Osteoblast (primary cell): ENCODE measurements at regions not wholly inside any gene's neighbourhood (a gene's known extent, or its start where the extent isn't known, plus 50 kb on each side); places are given as distances from the start of the nearest gene placed in this dataset.

ENCODE experiments used
- DNase-seq: peaks from one replicate; pipeline ENCODE4 v3.0.0; 2011; ENCODE audit warnings: low spot score, mixed read lengths; ENCODE audit not compliant: insufficient read length; ENCODE audit errors: missing footprints
- H2AFZ ChIP-seq: 2 replicates; pipeline ENCODE4 v1.6.0; 2011; ENCODE audit warnings: mild to moderate bottlenecking, low read length
- H3K27ac ChIP-seq: 2 replicates; pipeline ENCODE4 v1.5.1; 2011; ENCODE audit warnings: mild to moderate bottlenecking, low read depth, low read length, moderate library complexity
- H3K27me3 ChIP-seq: 2 replicates; pipeline ENCODE4 v1.6.0; 2012; ENCODE audit warnings: mild to moderate bottlenecking, control low read depth, inconsistent platforms, low read length, moderate library complexity; ENCODE audit not compliant: insufficient read depth
- H3K36me3 ChIP-seq: 2 replicates; pipeline ENCODE4 v1.5.1; 2011; ENCODE audit warnings: mild to moderate bottlenecking, low read length, control low read depth, moderate library complexity; ENCODE audit not compliant: insufficient read depth
- H3K4me1 ChIP-seq: 2 replicates; pipeline ENCODE4 v1.5.1; 2011; ENCODE audit warnings: mild to moderate bottlenecking, low read length, control low read depth, moderate library complexity; ENCODE audit not compliant: insufficient read depth
- H3K4me2 ChIP-seq: 2 replicates; pipeline ENCODE4 v1.6.0; 2011; ENCODE audit warnings: mild to moderate bottlenecking, low read length; ENCODE audit not compliant: insufficient read depth
- H3K4me3 ChIP-seq: fragments of 200-600 bp; sonication (generic); 3 replicates; pipeline ENCODE4 v1.5.1; 2012; ENCODE audit warnings: mild to moderate bottlenecking, low read length, inconsistent platforms; ENCODE audit not compliant: insufficient read depth
- H3K79me2 ChIP-seq: 2 replicates; pipeline ENCODE4 v1.6.0; 2012; ENCODE audit warnings: mild to moderate bottlenecking, low read length, control low read depth, inconsistent platforms; ENCODE audit not compliant: insufficient read depth
- H3K9me3 ChIP-seq: 2 replicates; pipeline ENCODE4 v1.5.1; 2011; ENCODE audit warnings: low read depth, low read length, control low read depth
- H4K20me1 ChIP-seq: 2 replicates; pipeline ENCODE4 v1.6.0; 2012; ENCODE audit warnings: mild to moderate bottlenecking, low read length, control low read depth; ENCODE audit not compliant: insufficient read depth
- CTCF ChIP-seq: IDR thresholded peaks from 2 replicates; pipeline ENCODE4 v1.5.1; 2011; ENCODE audit warnings: mild to moderate bottlenecking, low read depth, low read length, moderate library complexity; ENCODE audit errors: extremely low read depth

- H4K20me1 ChIP-seq = no peaks in the 10 kb centered on the region
- DNase-seq = peak; percentile 32
These were observed 246.3 kb upstream of the PITRM1 start for GRCh38 chr10:3418926-3419325.

GRCh38 chr10:3418041-3418754 lies 245.6 kb upstream of the PITRM1 start:
- H3K4me2 ChIP-seq = no peak overlapping the region
- peak; percentile 4 for DNase-seq

More at GRCh38 chr10:3418926-3419325, 246.3 kb upstream of the PITRM1 start:
- Histone ChIP-seq H3K27ac (no peak overlapping the region), H3K4me1 (no peaks in the 10 kb centered on the region), H3K4me3 (no peak overlapping the region), H3K36me3 (no peaks in the 10 kb centered on the region), H2AFZ (no peak overlapping the region), H3K4me2 (no peak overlapping the region), H3K79me2 (no peaks in the 10 kb centered on the region), H3K9me3 (no peaks in the 10 kb centered on the region), H3K27me3 (peaks cover 17% of the 10 kb centered on the region)
- no peak for TF ChIP-seq CTCF

GRCh38 chr10:3417096-3417495 lies 244.5 kb upstream of the PITRM1 start:
- peak; percentile 17 for DNase-seq
- Histone ChIP-seq H3K36me3 (no peaks in the 10 kb centered on the region), H3K27me3 (peaks cover 17% of the 10 kb centered on the region), H3K4me2 (no peak overlapping the region), H3K4me3 (no peak overlapping the region), H3K4me1 (no peaks in the 10 kb centered on the region), H2AFZ (no peak overlapping the region), H4K20me1 (no peaks in the 10 kb centered on the region), H3K9me3 (no peaks in the 10 kb centered on the region), H3K27ac (no peak overlapping the region), H3K79me2 (no peaks in the 10 kb centered on the region)
- no peak for TF ChIP-seq CTCF

More at GRCh38 chr10:3418041-3418754, 245.6 kb upstream of the PITRM1 start:
- TF ChIP-seq CTCF = no peak
- H2AFZ ChIP-seq = no peak overlapping the region
- no peak overlapping the region for H3K4me3 ChIP-seq
- no peaks in the 10 kb centered on the region for H3K9me3 ChIP-seq
- H3K36me3 ChIP-seq = no peaks in the 10 kb centered on the region
- peaks cover 17% of the 10 kb centered on the region for H3K27me3 ChIP-seq
- H4K20me1 ChIP-seq = no peaks in the 10 kb centered on the region
- no peak overlapping the region for H3K27ac ChIP-seq
- H3K4me1 ChIP-seq = no peaks in the 10 kb centered on the region
- no peaks in the 10 kb centered on the region for H3K79me2 ChIP-seq

- H3K4me2 ChIP-seq = no peak overlapping the region
- H3K4me3 ChIP-seq = no peak overlapping the region
- no peak overlapping the region for H2AFZ ChIP-seq
- H3K36me3 ChIP-seq = no peaks in the 10 kb centered on the region
- no peaks in the 10 kb centered on the region for H3K79me2 ChIP-seq
- H3K27me3 ChIP-seq = peaks cover 24% of the 10 kb centered on the region
- no peak for TF ChIP-seq CTCF
- no peak overlapping the region for H3K27ac ChIP-seq
- peak; percentile 29 for DNase-seq
- no peaks in the 10 kb centered on the region for H3K4me1 ChIP-seq
- H3K9me3 ChIP-seq = no peaks in the 10 kb centered on the region
- no peaks in the 10 kb centered on the region for H4K20me1 ChIP-seq
These were observed 243.5 kb upstream of the PITRM1 start for GRCh38 chr10:3415878-3416605.
